PFSK-1 (cell line): ENCODE measurements at regions not wholly inside any gene's neighbourhood (a gene's known extent, or its start where the extent isn't known, plus 50 kb on each side); places are given as distances from the start of the nearest gene placed in this dataset.

Experiments
- FOXP2 ChIP-seq: optimal IDR thresholded peaks from 2 replicates; pipeline ENCODE3; 2011; ENCODE audit warnings: borderline replicate concordance, control low read depth, inconsistent platforms; ENCODE audit not compliant: insufficient read depth; ENCODE audit errors: extremely low read length, extremely low read depth
- POLR2AphosphoS5 ChIP-seq: IDR thresholded peaks from 2 replicates; pipeline ENCODE4 v1.6.1; 2012; ENCODE audit warnings: low read depth, mild to moderate bottlenecking, control low read depth, low read length, moderate library complexity
- REST ChIP-seq, 2 experiments: IDR thresholded peaks; 2 replicates each; pipeline versions ENCODE4 v1.6.1 to v1.8.0; 2011 to 2012; ENCODE audit warnings: low read depth in 2 of 2, low read length in 2 of 2, control low read depth in 1 of 2, inconsistent platforms in 1 of 2, mild to moderate bottlenecking in 1 of 2, moderate library complexity in 1 of 2; ENCODE audit not compliant: insufficient read depth in 1 of 2
- SIN3A ChIP-seq: IDR thresholded peaks from 2 replicates; pipeline ENCODE4 v1.6.1; 2012; ENCODE audit warnings: mild to moderate bottlenecking, low read length, moderate library complexity, borderline replicate concordance; ENCODE audit not compliant: insufficient read depth
- TAF1 ChIP-seq: IDR thresholded peaks from 2 replicates; pipeline ENCODE4 v1.6.1; 2012; ENCODE audit warnings: low read length, control low read depth, borderline replicate concordance; ENCODE audit not compliant: insufficient read depth

GRCh38 chr7:52211930-52212329 lies 823.5 kb upstream of the POM121L12 start:
- TF ChIP-seq TAF1, result no peak
- TF ChIP-seq POLR2AphosphoS5, result no peak
- TF ChIP-seq FOXP2, result no peak
- TF ChIP-seq SIN3A, result no peak
- no peak for TF ChIP-seq REST (IDR thresholded peaks at IDR 0.05; ENCODE audit: insufficient read depth in 1 of 2, low read depth in 2 of 2, low read length in 2 of 2)

- TF ChIP-seq POLR2AphosphoS5 (no peak), REST (IDR thresholded peaks at IDR 0.05; ENCODE audit: insufficient read depth in 1 of 2, low read depth in 2 of 2, low read length in 2 of 2) (no peak), FOXP2 (no peak)
These were observed 825.8 kb upstream of the POM121L12 start for GRCh38 chr7:52209614-52210013.

GRCh38 chr7:52197221-52197620 lies 838.2 kb upstream of the POM121L12 start:
- no peak for TF ChIP-seq FOXP2
- TF ChIP-seq REST (IDR thresholded peaks at IDR 0.05; ENCODE audit: insufficient read depth in 1 of 2, low read depth in 2 of 2, low read length in 2 of 2), result no peak
- TF ChIP-seq TAF1, result no peak
- no peak for TF ChIP-seq SIN3A
- no peak for TF ChIP-seq POLR2AphosphoS5

- TF ChIP-seq FOXP2 (no peak), POLR2AphosphoS5 (no peak), SIN3A (no peak), REST (IDR thresholded peaks at IDR 0.05; ENCODE audit: insufficient read depth in 1 of 2, low read depth in 2 of 2, low read length in 2 of 2) (no peak), TAF1 (no peak)
These were observed 839.8 kb upstream of the POM121L12 start for GRCh38 chr7:52195664-52196063.

- TF ChIP-seq POLR2AphosphoS5 (no peak), SIN3A (no peak), REST (IDR thresholded peaks at IDR 0.05; ENCODE audit: insufficient read depth in 1 of 2, low read depth in 2 of 2, low read length in 2 of 2) (no peak), FOXP2 (no peak), TAF1 (no peak)
These were observed 846.2 kb upstream of the POM121L12 start for GRCh38 chr7:52189153-52189778.
